GM18505 (cell line): ENCODE measurements at regions not wholly inside any gene's neighbourhood (a gene's known extent, or its start where the extent isn't known, plus 50 kb on each side); places are given as distances from the start of the nearest gene placed in this dataset.

Experiments used
- ATAC-seq: cut with Tn5 transposase; IDR thresholded peaks from one replicate; pipeline ENCODE4 v1.9.1; 2021; ENCODE audit not compliant: unreplicated experiment
- POLR2A ChIP-seq: IDR thresholded peaks from 4 replicates; pipeline ENCODE4 v1.6.1; 2011; ENCODE audit warnings: borderline replicate concordance; ENCODE audit not compliant: insufficient read depth, insufficient read length; ENCODE audit errors: extremely low read depth

DNA sequence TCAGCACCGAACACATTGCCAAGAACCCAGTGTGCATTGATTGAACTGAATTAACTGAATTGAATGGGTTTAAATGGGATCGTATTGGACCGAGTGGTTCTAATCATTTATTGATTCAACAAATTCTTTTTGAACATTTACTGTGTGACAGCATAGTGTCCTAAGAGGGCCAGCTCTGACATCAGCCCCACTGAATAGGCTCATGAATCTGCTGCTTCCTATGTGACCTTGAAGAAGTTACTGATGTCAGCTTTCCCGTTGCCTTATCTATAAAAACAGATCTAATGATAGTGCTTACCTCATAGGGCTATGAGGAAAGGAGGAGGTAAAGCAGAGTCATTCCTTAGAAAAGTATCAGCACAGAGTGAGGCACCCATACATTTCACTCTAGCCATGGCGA is 226.3 kb downstream of the CBLN1 start:
- no peak for ATAC-seq
- no peak for TF ChIP-seq POLR2A

DNA sequence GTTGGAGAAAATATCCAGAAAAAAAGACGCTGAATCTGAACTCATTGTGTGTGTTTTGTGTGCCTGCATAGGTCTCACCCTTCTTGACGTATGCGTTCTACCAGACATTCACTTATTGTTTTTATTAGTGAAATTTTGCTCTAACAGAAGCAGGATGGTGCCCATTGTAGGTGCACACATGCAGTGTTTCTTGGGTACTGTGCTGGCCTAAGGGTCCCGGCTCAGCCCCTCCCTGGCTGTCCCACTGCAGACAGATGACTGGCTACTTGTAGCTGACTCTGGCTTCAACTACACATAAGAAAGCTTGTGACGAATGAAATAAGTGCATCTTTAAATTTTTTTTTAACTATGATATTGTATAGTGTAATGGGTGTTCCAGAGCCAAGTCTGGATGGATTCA is 227.0 kb downstream of the CBLN1 start:
- TF ChIP-seq POLR2A, result no peak
- ATAC-seq, result no peak

GRCh38 chr16:49052846-49053245 is 228.8 kb downstream of the CBLN1 start:
- no peak for ATAC-seq
- TF ChIP-seq POLR2A, result no peak

DNA sequence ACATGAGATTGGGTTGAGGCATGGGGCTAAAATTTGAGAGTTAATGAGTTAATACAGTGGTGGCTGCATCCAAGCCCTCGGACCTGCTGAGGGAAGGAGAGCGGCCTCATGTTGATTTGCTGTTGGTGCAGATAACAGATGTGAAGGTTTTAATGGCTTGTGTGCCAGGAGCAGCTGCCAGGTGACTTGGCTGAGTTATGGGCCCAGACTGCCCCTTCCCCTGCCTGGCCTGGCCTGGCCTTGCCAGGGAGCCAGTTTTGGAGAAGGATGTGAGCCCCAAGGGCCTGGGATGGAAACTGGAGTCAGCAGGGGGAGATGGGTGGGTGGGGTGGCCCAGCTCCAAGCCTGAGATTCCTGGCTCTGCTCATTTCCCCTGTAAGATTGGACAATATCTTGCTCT is 230.1 kb downstream of the CBLN1 start:
- ATAC-seq, result no peak
- TF ChIP-seq POLR2A, result no peak

GRCh38 chr16:49050607-49051006 is 231.0 kb downstream of the CBLN1 start:
- no peak for ATAC-seq
- TF ChIP-seq POLR2A, result no peak

- no peak for TF ChIP-seq POLR2A
- no peak for ATAC-seq
Observed at GRCh38 chr16:49049644-49050043, 232.0 kb downstream of the CBLN1 start.

DNA sequence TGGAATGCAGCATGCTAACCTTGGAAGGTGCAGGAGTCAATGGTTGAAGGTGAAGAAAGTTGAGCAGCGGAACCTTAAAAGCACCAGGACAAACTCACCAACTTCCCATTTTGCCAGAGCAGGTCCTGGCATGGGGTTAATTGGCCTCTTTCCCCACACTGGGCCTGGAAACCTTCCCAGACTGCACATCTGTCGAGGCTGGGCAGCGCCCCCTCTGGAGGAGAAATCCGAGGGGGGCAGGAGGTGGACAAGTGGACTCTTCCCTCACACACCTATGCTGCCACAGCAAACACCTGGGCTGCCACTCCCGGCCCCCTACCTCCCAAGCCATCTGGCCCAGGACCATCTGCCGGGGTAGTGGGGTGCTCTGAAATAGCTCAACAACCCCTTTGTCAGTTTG is 232.4 kb downstream of the CBLN1 start:
- TF ChIP-seq POLR2A, result no peak
- ATAC-seq, result no peak

- no peak for ATAC-seq
Observed at GRCh38 chr16:49048557-49048956, 233.1 kb downstream of the CBLN1 start.

DNA sequence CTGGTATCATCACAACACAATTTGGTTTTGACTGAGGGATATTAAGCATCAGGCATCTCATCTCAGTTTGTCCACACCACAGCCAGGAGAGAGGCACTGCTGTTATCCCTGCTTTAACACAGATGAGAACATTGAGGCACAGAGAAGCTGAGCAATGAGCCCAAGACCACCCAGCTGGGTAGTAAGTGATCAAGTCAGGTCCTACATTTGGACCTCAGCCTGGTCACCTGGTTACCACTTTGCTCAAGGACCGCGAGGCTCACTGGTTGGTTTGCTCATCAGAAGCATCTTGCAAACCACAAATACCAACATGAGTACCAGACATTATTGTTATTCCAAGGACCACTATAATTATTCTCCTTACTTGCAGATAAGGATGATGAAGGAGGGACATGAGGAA is 245.5 kb downstream of the CBLN1 start:
- ATAC-seq, result no peak
- TF ChIP-seq POLR2A, result no peak

More at GRCh38 chr16:49048557-49048956, 233.1 kb downstream of the CBLN1 start:
- TF ChIP-seq POLR2A, result no peak

- no peak for TF ChIP-seq POLR2A
- no peak for ATAC-seq
Observed at GRCh38 chr16:49027420-49027819, 254.2 kb downstream of the CBLN1 start.

GRCh38 chr16:49026566-49027181 is 255.0 kb downstream of the CBLN1 start:
- TF ChIP-seq POLR2A, result no peak
- ATAC-seq, result no peak

DNA sequence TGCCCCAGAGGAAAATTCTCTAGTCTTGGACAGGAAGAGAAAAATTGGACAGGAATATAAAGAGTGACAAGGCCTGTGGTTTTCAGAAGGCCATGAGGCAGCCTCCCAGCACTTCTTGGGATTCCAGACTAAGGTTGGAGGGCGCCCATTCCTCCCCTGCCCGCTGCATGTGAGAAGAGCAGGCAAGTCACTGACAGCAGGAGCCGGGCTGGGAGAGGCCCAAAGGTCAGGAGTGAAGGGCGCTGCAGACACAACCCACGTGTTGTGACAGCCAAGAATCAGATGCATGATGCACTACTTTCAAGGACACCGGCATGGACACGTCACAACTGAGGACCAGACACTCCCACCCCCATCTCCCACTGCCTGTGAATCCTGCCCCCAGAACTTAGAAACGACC is 256.7 kb downstream of the CBLN1 start:
- ATAC-seq, result no peak
- TF ChIP-seq POLR2A, result no peak

DNA sequence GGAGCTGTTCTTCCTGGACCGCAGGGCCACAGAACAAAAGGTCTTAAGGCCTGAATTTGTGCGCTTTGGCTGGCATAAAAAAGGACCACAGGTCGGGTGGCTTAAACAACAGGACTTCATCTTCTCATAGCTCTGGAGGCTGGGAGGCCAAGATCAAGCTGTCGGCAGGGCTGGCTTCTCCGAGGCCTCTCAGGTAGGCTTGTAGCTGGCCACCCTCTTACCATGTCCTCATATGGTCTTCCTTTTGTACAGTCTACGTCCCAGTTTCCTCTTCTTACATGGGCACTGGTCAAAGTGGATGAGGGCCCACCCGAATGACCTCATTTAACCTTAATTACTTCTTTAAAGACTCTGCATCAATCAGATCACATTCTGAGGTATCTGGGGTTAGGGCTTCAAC is 257.6 kb downstream of the CBLN1 start:
- ATAC-seq, result no peak
- no peak for TF ChIP-seq POLR2A

GRCh38 chr16:49023050-49023449 is 258.6 kb downstream of the CBLN1 start:
- no peak for ATAC-seq
- no peak for TF ChIP-seq POLR2A
